ENCODE measurements at regions not wholly inside any gene's neighbourhood (a gene's known extent, or its start where the extent isn't known, plus 50 kb on each side); places are given as distances from the start of the nearest gene placed in this dataset.
"Not testable (repeated sequence)": the region's sequence is repeated elsewhere in the genome, so short reads cannot be mapped to it uniquely, and the experiment has no call there.

- not testable (repeated sequence) for DNase-seq (ENCODE audit: insufficient read length, low spot score); FAIRE-seq
Measured at GRCh38 chr16:10272250-10272854, 90.1 kb upstream of the GRIN2A start.

- FAIRE-seq; DNase-seq (ENCODE audit: insufficient read length, low spot score): not testable (repeated sequence)
Measured at GRCh38 chr16:10275214-10275996, 93.2 kb upstream of the GRIN2A start.

GRCh38 chr16:10277597-10277996 is 95.4 kb upstream of the GRIN2A start:
- no peak for DNase-seq (ENCODE audit: insufficient read length, low spot score)

DNA sequence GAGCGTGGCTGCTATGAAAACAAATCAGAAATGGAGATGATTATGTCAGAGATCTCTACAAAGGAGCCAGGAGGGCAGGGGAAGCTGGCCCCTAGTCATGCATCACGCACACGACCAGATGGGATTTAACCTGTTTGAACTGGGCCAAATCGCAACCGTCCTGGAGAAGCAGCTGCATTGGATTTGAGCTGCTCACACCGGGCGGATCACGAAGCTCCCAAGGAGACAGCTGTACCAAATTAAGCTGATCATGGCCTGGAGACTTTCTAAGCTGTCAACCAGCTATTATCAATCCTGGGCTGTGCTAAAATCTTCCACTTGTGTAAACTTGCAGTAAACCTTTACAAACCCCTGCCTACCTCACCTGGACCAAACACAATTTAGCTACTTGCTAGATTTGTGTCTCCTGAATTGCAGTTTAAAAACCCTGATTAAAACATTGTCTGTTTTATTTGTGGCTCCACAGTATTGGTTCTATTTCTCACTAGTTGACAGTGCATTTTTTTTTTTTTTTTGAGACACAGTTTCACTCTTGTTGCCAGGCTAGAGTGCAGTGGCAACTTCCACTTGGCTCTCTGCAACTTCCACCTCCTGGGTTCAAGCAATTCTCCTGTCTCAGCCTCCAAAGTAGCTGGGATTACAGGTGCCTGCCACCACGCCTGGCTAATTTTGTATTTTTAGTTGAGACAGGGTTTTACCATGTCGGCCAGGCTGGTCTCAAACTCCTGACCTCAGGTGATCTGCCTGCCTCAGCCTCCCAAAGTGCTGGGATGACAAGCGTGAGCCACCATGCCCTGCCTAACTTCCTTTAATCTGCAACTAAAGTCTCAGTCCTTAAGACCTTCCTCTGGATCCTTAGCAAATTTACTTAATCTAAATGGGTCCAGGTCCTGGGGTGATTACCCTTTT is 98.3 kb upstream of the GRIN2A start:
- FAIRE-seq (no peak), DNase-seq (ENCODE audit: insufficient read length, low spot score) (no peak)

More at GRCh38 chr16:10277597-10277996, 95.4 kb upstream of the GRIN2A start:
- FAIRE-seq, result no peak

- no peak for DNase-seq (ENCODE audit: insufficient read length, low spot score)
- no peak for FAIRE-seq
Measured at GRCh38 chr16:10282367-10282766, 100.1 kb upstream of the GRIN2A start.

DNA sequence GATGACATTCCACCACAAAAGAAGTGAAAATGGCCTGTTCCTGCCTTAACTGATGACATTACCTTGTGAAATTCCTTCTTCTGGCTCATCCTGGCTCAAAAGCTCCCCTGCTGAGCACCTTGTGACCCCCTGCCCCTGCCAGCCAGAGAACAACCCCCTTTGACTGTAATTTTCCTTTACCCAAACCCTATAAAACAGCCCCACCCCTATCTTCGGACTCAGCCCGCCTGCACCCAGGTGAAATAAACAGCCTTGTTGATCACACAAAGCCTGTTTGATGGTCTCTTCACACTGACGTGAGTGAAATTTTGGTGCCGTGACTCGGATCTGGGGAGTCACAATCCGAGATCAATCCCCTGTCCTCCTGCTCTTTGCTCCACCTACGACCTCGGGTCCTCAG is 101.0 kb upstream of the GRIN2A start:
- not testable (repeated sequence) for FAIRE-seq; DNase-seq (ENCODE audit: insufficient read length, low spot score)

DNA sequence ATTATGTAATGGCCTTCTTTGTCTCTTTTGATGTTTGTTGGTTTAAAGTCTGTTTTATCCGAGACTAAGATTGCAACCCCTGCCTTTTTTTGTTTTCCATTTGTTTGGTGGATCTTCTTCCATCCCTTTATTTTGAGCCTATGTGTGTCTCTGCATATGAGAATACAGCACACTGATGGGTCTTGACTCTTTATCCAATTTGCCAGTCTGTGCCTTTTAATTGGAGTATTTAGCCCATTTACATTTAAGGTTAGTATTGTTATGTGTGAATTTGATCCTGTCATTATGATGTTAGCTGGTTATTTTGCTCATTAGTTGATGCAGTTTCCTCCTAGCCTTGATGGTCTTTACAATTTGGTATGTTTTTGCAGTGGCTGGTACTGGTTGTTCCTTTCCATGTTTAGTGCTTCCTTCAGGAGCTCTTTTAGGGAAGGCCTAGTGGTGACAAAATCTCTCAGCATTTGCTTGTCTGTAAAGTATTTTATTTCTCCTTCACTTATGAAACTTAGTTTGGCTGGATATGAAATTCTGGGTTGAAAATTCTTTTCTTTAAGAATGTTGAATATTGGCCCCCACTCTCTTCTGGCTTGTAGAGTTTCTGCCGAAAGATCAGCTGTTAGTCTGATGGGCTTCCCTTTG is 95.3 kb upstream of the ATF7IP2 start:
- FAIRE-seq; DNase-seq (ENCODE audit: insufficient read length, low spot score): not testable (repeated sequence)

DNA sequence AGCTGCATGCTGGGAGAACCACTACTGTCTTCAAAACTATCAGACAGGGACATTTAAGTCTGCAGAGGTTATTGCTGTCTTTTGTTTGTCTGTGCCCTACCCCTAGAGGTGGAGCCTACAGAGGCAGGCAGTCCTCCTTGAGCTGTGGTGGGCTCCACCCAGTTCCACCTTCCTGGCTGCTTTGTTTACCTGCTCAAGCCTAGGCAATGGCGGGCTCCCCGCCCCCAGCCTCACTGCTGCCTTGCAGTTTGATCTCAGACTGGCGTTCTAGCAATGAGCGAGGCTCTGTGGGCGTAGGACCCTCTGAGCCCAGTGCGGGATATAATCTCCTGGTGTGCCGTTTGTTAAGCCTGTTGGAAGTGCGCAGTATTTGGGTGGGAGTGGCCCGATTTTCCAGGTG is 93.7 kb upstream of the ATF7IP2 start:
- FAIRE-seq; DNase-seq (ENCODE audit: insufficient read length, low spot score): not testable (repeated sequence)

DNA sequence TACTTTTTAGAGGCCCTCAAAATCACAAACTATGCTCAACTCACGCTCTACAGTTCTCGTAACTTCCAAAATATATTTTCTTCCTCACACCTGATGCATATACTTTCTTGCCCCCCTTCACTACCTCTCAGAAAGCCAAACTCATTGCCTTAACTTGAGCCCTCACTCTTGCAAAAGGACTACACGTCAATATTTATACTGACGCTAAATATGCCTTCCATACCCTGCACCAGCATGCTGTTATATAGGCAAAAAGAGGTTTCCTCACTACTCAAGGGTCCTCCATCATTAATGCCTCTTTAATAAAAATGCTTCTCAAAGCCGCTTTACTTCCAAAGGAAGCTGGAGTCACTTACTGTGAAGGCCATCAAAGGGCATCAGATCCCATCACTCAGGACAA is 92.9 kb upstream of the ATF7IP2 start:
- not testable (repeated sequence) for DNase-seq (ENCODE audit: insufficient read length, low spot score); FAIRE-seq

DNA sequence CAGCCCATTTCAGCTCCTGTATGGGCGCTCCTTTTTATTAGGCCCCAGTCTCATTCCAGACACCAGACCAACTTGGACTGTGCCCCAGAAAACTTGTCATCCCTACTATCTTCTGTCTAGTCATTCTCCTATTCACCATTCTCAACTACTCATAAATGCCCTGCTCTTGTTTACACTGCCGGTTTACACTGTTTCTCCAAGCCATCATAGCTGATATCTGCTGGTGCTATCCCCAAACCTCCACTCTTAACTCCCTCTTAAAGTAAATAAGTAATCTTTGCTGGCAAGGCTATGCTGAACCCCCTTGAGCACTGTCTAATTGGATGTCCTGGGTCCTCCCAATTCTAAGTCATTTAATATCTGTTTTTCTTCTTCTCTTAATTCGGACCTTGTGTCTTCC is 91.7 kb upstream of the ATF7IP2 start:
- DNase-seq (ENCODE audit: insufficient read length, low spot score); FAIRE-seq: not testable (repeated sequence)

DNA sequence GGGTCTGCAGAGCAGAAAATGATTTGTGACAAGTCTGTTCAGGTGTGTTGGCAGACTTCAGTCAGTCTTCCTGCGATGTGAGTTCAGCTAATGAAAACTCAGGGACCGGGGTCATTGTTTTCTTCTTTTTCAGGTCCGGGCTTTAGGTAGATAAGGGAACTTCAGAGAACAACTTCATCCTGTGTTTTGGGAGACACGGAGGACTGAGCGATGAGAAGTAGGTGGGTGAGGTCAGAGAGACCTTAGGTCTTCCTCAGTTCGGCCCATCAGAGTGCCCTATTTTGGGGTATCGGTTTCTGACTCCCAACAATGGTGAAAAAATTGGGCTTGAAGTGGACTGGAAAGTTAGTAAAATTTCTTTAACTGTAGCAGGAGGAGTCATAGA is 88.9 kb upstream of the ATF7IP2 start:
- FAIRE-seq, result no peak
- DNase-seq (ENCODE audit: insufficient read length, low spot score), result no peak

DNA sequence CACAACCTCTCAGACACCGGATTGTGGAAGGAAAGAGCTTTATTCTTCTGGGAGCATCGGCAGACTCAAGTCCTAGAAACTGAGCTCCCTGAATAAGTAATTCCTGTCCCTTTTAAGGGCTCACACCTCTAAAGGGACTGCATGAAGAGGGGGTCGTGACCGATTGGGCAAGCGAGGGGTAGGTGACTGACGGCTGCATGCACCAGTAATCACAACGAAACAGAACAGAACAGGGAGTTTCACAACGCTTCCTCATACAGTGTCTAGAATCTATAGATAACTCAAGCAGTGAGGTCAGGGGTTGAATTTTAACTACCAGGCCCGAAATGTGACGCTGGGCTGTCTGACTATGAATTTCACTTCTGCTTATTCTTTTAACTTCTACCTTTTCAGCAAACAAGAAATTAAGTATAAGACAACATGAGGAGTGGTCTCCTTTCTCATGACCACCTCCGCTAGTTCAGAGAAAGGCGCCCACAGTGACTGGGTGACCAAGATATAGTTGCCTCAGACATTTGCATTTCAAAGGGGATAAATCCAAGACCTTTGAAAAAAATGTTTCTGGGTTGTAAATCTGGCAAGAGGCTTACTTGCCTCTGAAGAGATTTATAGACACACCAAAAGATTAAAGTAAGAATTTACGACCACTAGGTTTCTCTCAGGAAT is 88.4 kb upstream of the ATF7IP2 start:
- no peak for DNase-seq (ENCODE audit: insufficient read length, low spot score)
- FAIRE-seq, result no peak

GRCh38 chr16:10300905-10301304 is 85.0 kb upstream of the ATF7IP2 start:
- DNase-seq (ENCODE audit: insufficient read length, low spot score), result no peak
- no peak for FAIRE-seq

GRCh38 chr16:10301547-10301946 is 84.3 kb upstream of the ATF7IP2 start:
- not testable (repeated sequence) for FAIRE-seq; DNase-seq (ENCODE audit: insufficient read length, low spot score)

GRCh38 chr16:10305912-10306311 is 79.9 kb upstream of the ATF7IP2 start:
- no peak for FAIRE-seq
- no peak for DNase-seq (ENCODE audit: insufficient read length, low spot score)

DNA sequence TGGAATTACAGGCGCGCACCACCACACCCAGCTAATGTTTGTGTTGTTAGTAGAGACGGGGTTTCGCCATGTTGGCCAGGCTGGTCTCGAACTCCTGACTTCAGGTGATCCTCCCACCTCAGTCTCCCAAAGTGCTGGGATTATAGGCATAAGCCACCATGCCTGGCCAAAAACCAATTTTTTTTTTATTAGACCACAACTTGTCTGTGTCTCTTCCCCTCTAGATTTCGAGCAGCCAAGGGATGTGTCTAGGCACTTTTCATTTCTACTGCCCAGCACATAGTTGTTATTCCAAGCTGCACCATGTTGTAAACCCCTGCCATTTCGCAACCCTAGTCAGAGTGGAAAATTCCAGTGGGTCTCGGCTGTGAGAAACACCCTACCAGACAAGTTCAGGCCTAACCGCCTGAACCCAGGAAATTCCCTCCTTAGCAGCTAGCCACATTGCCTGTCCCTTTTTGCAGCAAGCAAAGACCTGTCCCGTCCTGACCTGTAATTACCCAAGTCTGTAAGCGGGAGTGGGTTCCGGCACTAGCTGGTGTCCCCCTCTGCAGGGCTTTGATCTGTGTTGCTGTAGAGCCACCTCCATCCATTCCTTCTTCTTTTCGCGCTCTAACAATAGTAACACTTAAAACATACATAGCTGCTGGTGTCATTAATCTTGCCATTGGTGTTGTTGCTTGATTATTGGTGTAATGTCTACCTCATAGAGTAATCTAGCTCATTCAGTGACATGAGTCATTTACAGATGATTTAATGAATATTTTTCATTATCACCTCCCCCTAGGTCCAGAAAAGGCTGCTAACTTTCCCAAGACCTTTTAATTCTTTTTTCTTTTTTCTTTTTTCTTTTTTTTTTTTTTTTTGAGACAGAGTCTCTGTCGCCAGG is 77.3 kb upstream of the ATF7IP2 start:
- no peak for FAIRE-seq
- DNase-seq (ENCODE audit: insufficient read length, low spot score), result no peak

DNA sequence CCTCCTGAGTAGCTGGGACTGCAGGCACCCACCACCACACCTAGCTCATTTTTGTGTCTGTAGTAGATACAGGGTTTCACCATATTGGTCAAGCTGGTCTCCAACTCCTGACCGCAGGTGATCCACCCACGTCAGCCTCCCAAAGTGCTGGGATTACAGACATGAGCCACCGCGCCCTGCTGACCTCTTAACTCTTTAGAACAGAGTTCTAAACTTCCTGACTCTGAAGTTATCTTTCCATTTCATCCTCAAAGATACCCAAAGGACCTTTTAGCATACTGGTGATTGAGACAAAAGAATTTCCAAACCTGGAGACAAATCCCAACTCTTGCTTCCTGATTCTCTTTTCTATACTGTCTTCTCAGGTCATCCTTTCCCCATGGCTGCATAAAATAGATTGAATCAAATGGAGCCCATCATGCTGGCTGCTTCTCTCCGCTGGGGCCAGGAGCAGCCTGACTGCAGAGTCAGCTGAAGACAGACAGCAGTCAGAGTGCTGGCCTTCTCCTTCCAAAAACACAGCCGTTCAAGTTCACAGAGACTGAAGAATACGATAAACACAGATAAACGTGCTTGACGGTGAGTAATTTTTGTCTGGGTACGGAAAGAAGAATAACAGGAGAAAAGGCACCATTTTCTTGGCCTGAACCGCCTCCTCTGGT is 76.5 kb upstream of the ATF7IP2 start:
- FAIRE-seq (no peak), DNase-seq (ENCODE audit: insufficient read length, low spot score) (no peak)

GRCh38 chr16:10312008-10312407 is 73.9 kb upstream of the ATF7IP2 start:
- no peak for FAIRE-seq
- no peak for DNase-seq (ENCODE audit: insufficient read length, low spot score)

All from HTR-8/SVneo (cell line).